ENCODE measurements at regions not wholly inside any gene's neighbourhood (a gene's known extent, or its start where the extent isn't known, plus 50 kb on each side); places are given as distances from the start of the nearest gene placed in this dataset.

GRCh38 chr9:105128908-105129600 is 115.4 kb upstream of the SLC44A1 start:
- no peaks in the 10 kb centered on the region for H4K20me1 ChIP-seq (ENCODE audit: insufficient read depth, low read length)
- H3K4me1 ChIP-seq (ENCODE audit: low read length), result peaks cover 22% of the 10 kb centered on the region
- TF ChIP-seq EZH2 (optimal IDR thresholded peaks at IDR 0.05; ENCODE audit: low read depth, low read length) (no peak), CTCF (IDR thresholded peaks at IDR 0.05; ENCODE audit: low read length) (no peak), EZH2phosphoT487 (IDR thresholded peaks at IDR 0.05; ENCODE audit: low read length) (no peak)
- H3K27me3 ChIP-seq (replicated peaks; ENCODE audit: insufficient read depth, low read length), result no peaks in the 10 kb centered on the region
- DNase-seq, result no peak
- no peaks in the 10 kb centered on the region for H3K36me3 ChIP-seq (replicated peaks; ENCODE audit: insufficient read depth, low read length)
- H3K79me2 ChIP-seq (ENCODE audit: low read length), result no peaks in the 10 kb centered on the region
- no peaks in the 10 kb centered on the region for H3K9me3 ChIP-seq (replicated peaks; ENCODE audit: insufficient read depth, low read length)
- H2AFZ ChIP-seq (ENCODE audit: low read length), result no peak overlapping the region
- H3F3A ChIP-seq (ENCODE audit: insufficient read depth, low read length), result peaks cover 9% of the 10 kb centered on the region; the same call in 1 of the 2 replicates
- H3K27ac ChIP-seq (ENCODE audit: low read length), result no peak overlapping the region
- H3K9me2 ChIP-seq (replicated peaks; ENCODE audit: insufficient read depth, low read length), result no peaks in the 10 kb centered on the region
- no peak overlapping the region for H3K9ac ChIP-seq (ENCODE audit: low read length)
- H3K4me3 ChIP-seq (ENCODE audit: low read length), result no peak overlapping the region
- H3K4me2 ChIP-seq (ENCODE audit: low read depth, low read length), result peak overlapping the region; percentile 5; the same call in 1 of the 2 replicates

GRCh38 chr9:105129731-105130130 is 114.7 kb upstream of the SLC44A1 start:
- H3K4me1 ChIP-seq (ENCODE audit: low read length), result peaks cover 22% of the 10 kb centered on the region
- no peak overlapping the region for H2AFZ ChIP-seq (ENCODE audit: low read length)
- H4K20me1 ChIP-seq (ENCODE audit: insufficient read depth, low read length), result no peaks in the 10 kb centered on the region
- H3K79me2 ChIP-seq (ENCODE audit: low read length), result no peaks in the 10 kb centered on the region
- H3K27me3 ChIP-seq (replicated peaks; ENCODE audit: insufficient read depth, low read length), result no peaks in the 10 kb centered on the region
- no peak for DNase-seq
- no peaks in the 10 kb centered on the region for H3K9me2 ChIP-seq (replicated peaks; ENCODE audit: insufficient read depth, low read length)
- no peaks in the 10 kb centered on the region for H3K9me3 ChIP-seq (replicated peaks; ENCODE audit: insufficient read depth, low read length)
- H3K9ac ChIP-seq (ENCODE audit: low read length), result no peak overlapping the region
- H3K36me3 ChIP-seq (replicated peaks; ENCODE audit: insufficient read depth, low read length), result no peaks in the 10 kb centered on the region
- H3K4me2 ChIP-seq (ENCODE audit: low read depth, low read length), result no peak overlapping the region
- no peak overlapping the region for H3K4me3 ChIP-seq (ENCODE audit: low read length)
- H3F3A ChIP-seq (ENCODE audit: insufficient read depth, low read length), result peaks cover 9% of the 10 kb centered on the region; the same call in 1 of the 2 replicates
- H3K27ac ChIP-seq (ENCODE audit: low read length), result no peak overlapping the region
- TF ChIP-seq CTCF (IDR thresholded peaks at IDR 0.05; ENCODE audit: low read length), result no peak
- no peak for TF ChIP-seq EZH2phosphoT487 (IDR thresholded peaks at IDR 0.05; ENCODE audit: low read length)
- TF ChIP-seq EZH2 (optimal IDR thresholded peaks at IDR 0.05; ENCODE audit: low read depth, low read length), result no peak

DNA sequence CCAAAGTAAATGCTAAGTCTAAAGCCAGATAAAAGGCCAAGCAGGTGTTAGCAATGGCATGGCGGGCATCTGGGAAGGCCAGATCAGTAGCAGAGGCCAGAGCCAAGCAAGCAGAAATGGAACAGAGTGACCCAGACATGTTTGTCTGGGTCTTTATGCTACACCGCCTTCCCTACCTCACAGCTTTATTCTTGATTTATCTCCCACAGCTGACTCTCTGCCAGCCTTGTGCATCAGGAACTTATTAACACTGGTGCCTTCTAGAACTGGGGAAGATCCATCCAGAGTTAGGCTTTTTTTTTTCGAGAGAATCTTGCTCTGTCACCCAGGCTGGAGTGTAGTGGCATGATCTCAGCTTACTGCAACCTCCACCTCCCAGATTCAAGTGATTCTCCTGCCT is 112.5 kb upstream of the SLC44A1 start:
- no peaks in the 10 kb centered on the region for H3K79me2 ChIP-seq (ENCODE audit: low read length)
- no peaks in the 10 kb centered on the region for H3K36me3 ChIP-seq (replicated peaks; ENCODE audit: insufficient read depth, low read length)
- H4K20me1 ChIP-seq (ENCODE audit: insufficient read depth, low read length), result no peaks in the 10 kb centered on the region
- no peak overlapping the region for H2AFZ ChIP-seq (ENCODE audit: low read length)
- H3K9me3 ChIP-seq (replicated peaks; ENCODE audit: insufficient read depth, low read length), result no peaks in the 10 kb centered on the region
- H3K9me2 ChIP-seq (replicated peaks; ENCODE audit: insufficient read depth, low read length), result no peaks in the 10 kb centered on the region
- no peaks in the 10 kb centered on the region for H3K27me3 ChIP-seq (replicated peaks; ENCODE audit: insufficient read depth, low read length)
- no peak overlapping the region for H3K27ac ChIP-seq (ENCODE audit: low read length)
- H3K4me1 ChIP-seq (ENCODE audit: low read length), result peaks cover 21% of the 10 kb centered on the region
- TF ChIP-seq CTCF (IDR thresholded peaks at IDR 0.05; ENCODE audit: low read length) (no peak), EZH2phosphoT487 (IDR thresholded peaks at IDR 0.05; ENCODE audit: low read length) (no peak), EZH2 (optimal IDR thresholded peaks at IDR 0.05; ENCODE audit: low read depth, low read length) (no peak)
- no peak overlapping the region for H3K4me2 ChIP-seq (ENCODE audit: low read depth, low read length)
- no peak overlapping the region for H3K9ac ChIP-seq (ENCODE audit: low read length)
- H3K4me3 ChIP-seq (ENCODE audit: low read length), result no peak overlapping the region
- no peak for DNase-seq
- H3F3A ChIP-seq (ENCODE audit: insufficient read depth, low read length), result peaks cover 9% of the 10 kb centered on the region; the same call in 1 of the 2 replicates
